Mesodermal cell (in vitro differentiated cells): ENCODE measurements at regions not wholly inside any gene's neighbourhood (a gene's known extent, or its start where the extent isn't known, plus 50 kb on each side); places are given as distances from the start of the nearest gene placed in this dataset.
"Not testable (repeated sequence)": the region's sequence is repeated elsewhere in the genome, so short reads cannot be mapped to it uniquely, and the experiment has no call there.

Experiments used
- H3K27ac ChIP-seq: 2 replicates; pipeline ENCODE4 v1.7.0; 2013; ENCODE audit warnings: mild to moderate bottlenecking, low read depth, low read length, moderate library complexity; ENCODE audit not compliant: severe bottlenecking
- H3K36me3 ChIP-seq: 2 replicates; pipeline ENCODE4 v1.7.1; 2013; ENCODE audit warnings: mild to moderate bottlenecking, low read length, moderate library complexity; ENCODE audit not compliant: control insufficient read depth, insufficient read depth
- H3K4me1 ChIP-seq: one replicate; pipeline ENCODE4 v1.7.1; 2013; ENCODE audit warnings: mild to moderate bottlenecking, low read length; ENCODE audit not compliant: insufficient read depth, control insufficient read depth, poor library complexity, severe bottlenecking
- H3K4me3 ChIP-seq: 2 replicates; pipeline ENCODE4 v1.7.0; 2013; ENCODE audit warnings: low read length, control low read depth, mild to moderate bottlenecking; ENCODE audit not compliant: insufficient read depth, poor library complexity, severe bottlenecking; ENCODE audit errors: extremely low read depth
- H3K9me3 ChIP-seq: 2 replicates; pipeline ENCODE4 v1.7.1; 2013; ENCODE audit warnings: mild to moderate bottlenecking, low read length, moderate library complexity; ENCODE audit not compliant: control insufficient read depth
- WGBS, 2 experiments: methylation state at CpG; one replicate each; pipeline ENCODE4 v1.1.5; 2013; ENCODE audit warnings: missing lambda C conversion rate in 2 of 2; ENCODE audit not compliant: insufficient coverage in 2 of 2; 5-methylcytosine and 5-hydroxymethylcytosine counted together

DNA sequence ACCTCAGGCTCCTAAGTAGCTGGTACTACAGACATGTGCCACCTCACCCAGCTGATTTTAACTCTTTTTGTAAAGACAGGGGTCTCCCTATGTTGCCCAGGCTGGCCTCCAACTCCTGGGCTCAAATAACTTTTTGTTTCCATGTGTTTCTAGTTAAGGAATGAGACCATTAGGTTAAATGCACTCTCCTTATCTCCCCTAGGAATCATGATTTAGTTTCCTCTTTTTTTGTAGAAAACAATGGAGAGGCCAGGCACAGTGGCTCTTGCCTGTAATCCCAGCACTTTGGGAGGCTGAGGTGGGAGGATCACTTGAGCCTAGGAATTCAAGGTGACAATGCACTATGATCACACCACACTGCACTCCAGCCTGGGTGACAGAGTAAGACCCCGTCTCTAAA, 198.8 kb upstream of the C2CD4B start:
- no peak overlapping the region for H3K27ac ChIP-seq
- no CpG with 5 or more reads among the region's 1 CpG for WGBS, 2 experiments

DNA sequence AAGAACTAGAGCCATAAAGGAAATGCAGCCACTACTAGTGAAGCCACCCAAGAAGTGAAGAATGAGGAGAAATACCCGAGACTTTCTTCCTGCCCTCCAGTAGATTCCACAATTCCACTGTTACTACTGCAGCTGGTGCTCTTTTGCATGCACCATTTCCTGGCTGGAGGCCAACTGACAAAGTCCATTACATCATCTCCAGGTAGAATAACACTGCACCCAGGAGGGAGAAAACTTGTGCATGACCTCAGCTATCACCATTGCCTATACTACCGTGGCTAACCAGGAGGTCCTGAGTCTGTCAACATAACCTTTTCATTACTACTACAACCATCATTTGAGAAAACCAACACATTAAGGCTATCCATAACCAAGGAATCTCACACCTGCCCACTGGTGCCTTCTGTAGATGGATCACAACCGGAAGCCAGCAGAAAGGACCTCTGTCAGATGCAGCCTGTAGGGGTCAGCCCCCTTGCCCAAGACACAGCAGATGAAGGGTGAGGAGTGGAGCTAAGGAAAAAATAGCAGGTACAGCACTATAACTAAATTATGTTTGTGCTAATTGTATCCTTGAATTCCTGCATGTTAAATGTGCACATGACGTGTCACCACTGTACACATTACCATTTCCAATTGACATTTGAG, 200.8 kb upstream of the C2CD4B start:
- WGBS, 2 experiments, result 83 to 88% methylated on average over 1 to 3 of the region's 4 CpGs
- no peaks in the 10 kb centered on the region for H3K9me3 ChIP-seq
- H3K4me3 ChIP-seq, result no peak overlapping the region
- H3K4me1 ChIP-seq, result no peaks in the 10 kb centered on the region
- no peaks in the 10 kb centered on the region for H3K36me3 ChIP-seq
- H3K27ac ChIP-seq, result no peak overlapping the region

More for the DNA sequence above, 198.8 kb upstream of the C2CD4B start:
- Histone ChIP-seq H3K9me3 (no peaks in the 10 kb centered on the region), H3K4me1 (no peaks in the 10 kb centered on the region), H3K4me3 (no peak overlapping the region), H3K36me3 (no peaks in the 10 kb centered on the region)

GRCh38 chr15:62369454-62369853, 204.4 kb upstream of the C2CD4B start:
- Histone ChIP-seq H3K36me3 (no peaks in the 10 kb centered on the region), H3K9me3 (no peaks in the 10 kb centered on the region), H3K27ac (no peak overlapping the region), H3K4me1 (no peaks in the 10 kb centered on the region), H3K4me3 (no peak overlapping the region)
- 96 to 100% methylated on average over 3 to 4 of the region's 7 CpGs for WGBS, 2 experiments

DNA sequence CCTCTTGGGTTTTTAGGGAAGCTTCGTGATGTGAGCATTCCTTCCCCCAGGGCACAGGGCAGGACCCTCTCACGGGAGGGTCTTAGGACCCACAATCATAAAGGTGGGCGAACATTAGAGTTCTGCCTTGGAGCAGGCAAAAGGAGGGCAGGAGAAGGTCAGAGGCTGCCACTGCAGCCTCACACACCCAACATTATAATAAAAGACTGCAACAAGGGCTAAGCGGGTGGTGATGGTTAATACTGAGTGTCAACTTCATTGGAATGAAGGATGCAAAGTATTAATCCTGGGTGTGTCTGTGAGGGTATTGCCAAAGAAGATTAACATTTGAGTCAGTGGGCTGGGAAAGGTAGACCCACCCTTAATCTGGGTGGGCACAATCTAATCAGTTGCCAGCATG, 206.6 kb upstream of the C2CD4B start:
- 100% methylated on average over 1 of the region's 4 CpGs for WGBS, 2 experiments
- not testable (repeated sequence) for H3K4me3 ChIP-seq, H3K27ac ChIP-seq, H3K9me3 ChIP-seq, H3K36me3 ChIP-seq, H3K4me1 ChIP-seq

- 89 to 95% methylated on average over 2 to 3 of the region's 3 CpGs for WGBS, 2 experiments
- no peaks in the 10 kb centered on the region for H3K36me3 ChIP-seq
- no peaks in the 10 kb centered on the region for H3K9me3 ChIP-seq
- no peaks in the 10 kb centered on the region for H3K4me1 ChIP-seq
- no peak overlapping the region for H3K27ac ChIP-seq
- no peak overlapping the region for H3K4me3 ChIP-seq
Observed at GRCh38 chr15:62377736-62378480, 212.8 kb upstream of the C2CD4B start.

GRCh38 chr15:62378772-62379498, 213.8 kb upstream of the C2CD4B start:
- Histone ChIP-seq H3K4me3 (no peak overlapping the region), H3K4me1 (no peaks in the 10 kb centered on the region), H3K36me3 (no peaks in the 10 kb centered on the region), H3K9me3 (no peaks in the 10 kb centered on the region), H3K27ac (no peak overlapping the region)
- WGBS, 2 experiments, result 91% methylated on average over 4 of the region's 5 CpGs; no CpG with 5 or more reads in 1 of the 2 experiments

GRCh38 chr15:62380011-62380410, 214.9 kb upstream of the C2CD4B start:
- Histone ChIP-seq H3K4me1 (no peaks in the 10 kb centered on the region), H3K36me3 (no peaks in the 10 kb centered on the region), H3K4me3 (no peak overlapping the region), H3K9me3 (no peaks in the 10 kb centered on the region), H3K27ac (no peak overlapping the region)
- whole genome bisulfite sequencing, 2 experiments, result 69 to 88% methylated on average over 2 of the region's 4 CpGs

GRCh38 chr15:62382046-62382445, 217.0 kb upstream of the C2CD4B start:
- Histone ChIP-seq H3K4me3 (no peak overlapping the region), H3K36me3 (no peaks in the 10 kb centered on the region), H3K27ac (no peak overlapping the region), H3K9me3 (no peaks in the 10 kb centered on the region), H3K4me1 (no peaks in the 10 kb centered on the region)
- no CpG with 5 or more reads among the region's 1 CpG for WGBS, 2 experiments

GRCh38 chr15:62389885-62390790, 225.1 kb upstream of the C2CD4B start, which contains the start of gene TLN2:
TLN2 (plus strand) TSS chr15:62390550.
- Histone ChIP-seq H3K4me1 (peaks cover 5% of the 10 kb centered on the region), H3K36me3 (no peaks in the 10 kb centered on the region), H3K27ac (peak within 1 kb of the TSS; percentile 75), H3K9me3 (no peaks in the 10 kb centered on the region), H3K4me3 (peak within 1 kb of the TSS; percentile 87)
- WGBS, 2 experiments, result 0 to 1% methylated on average over 46 to 58 of the region's 74 CpGs
